Kidney capillary endothelial cell (primary cell): ENCODE measurements at regions not wholly inside any gene's neighbourhood (a gene's known extent, or its start where the extent isn't known, plus 50 kb on each side); places are given as distances from the start of the nearest gene placed in this dataset.

Source experiments
- DNase-seq: peaks from one replicate; pipeline ENCODE4 v3.0.0-alpha.2; 2018; ENCODE audit warnings: low spot score

DNA sequence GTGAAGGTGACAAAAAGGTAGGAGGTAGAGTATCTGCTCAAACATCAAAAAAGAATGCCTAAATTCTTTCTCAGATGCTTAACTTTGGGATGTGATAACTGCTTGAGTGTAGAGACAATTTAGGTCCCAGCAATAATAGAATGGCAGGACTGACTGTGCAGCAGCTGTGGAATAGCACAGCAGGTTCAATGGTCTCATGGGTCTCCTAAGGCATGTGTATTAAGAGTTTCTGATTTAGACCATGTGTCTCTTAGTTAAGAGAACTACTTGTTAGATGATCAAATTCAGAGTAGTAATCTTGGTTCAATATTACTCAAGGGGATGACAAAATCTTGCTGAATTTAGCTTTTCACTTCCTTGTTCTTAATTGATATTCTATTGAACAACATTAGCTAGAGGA is 72.0 kb downstream of the ALX1 start:
- DNase-seq: no peak

- no peak for DNase-seq
Observed at GRCh38 chr12:85356596-85357385, 76.8 kb downstream of the ALX1 start.

DNA sequence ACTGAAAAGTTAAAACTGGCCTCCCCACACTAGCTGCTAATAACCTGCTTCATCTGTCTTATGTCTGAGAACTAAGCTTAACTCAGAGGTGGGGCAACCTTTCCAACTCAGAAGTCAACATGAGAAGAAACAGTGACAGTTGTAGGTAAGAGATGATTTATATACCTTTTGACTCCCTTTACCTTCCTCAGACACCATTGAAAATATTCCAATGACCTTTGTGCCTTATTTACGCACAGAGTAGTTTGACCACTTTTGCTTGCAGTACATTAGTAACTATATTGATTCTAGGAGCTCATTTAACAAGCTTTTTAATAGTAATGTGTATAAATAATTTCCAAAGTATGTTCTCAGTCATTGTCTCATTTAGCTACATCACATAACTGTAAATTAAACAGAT is 77.6 kb downstream of the ALX1 start:
- no peak for DNase-seq

- no peak for DNase-seq
Observed at GRCh38 chr12:85358715-85359114, 78.7 kb downstream of the ALX1 start.

DNA sequence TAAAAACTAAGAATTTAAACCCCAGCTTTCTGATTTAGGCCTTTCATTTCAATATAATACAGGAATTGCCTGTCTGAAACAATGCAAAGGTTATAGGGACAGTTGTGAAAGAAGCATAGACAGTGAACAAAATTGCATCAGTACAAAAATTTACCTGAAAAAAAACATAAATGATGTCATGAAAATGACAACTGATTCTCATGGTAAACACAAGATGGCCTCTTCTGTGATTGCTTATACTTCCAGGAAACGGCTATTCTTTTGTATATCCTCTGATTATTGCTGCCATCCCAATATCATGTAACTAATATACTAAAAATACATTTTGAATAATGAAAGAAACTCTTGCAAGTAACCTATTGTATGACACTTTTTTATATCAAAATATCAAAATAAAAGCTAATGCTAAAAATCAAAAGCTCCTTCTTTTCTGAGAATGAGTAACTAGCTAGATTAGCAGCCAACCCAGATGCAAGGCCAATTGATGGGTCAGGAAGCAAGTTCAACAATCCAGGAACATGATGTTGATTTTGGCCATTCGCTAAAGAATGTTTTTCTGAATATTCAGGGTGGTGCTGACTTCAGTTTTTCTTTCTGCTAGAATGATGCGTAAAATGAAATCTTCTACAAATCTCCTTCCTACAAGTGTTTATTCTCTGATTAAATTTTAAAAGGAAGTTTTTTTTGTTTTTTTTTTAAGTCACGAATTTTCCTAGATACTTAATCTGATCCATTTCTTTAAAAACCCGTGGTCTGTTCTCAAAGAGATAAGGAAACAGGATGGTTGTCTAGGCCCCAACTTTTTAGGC is 83.6 kb downstream of the ALX1 start:
- no peak for DNase-seq

DNA sequence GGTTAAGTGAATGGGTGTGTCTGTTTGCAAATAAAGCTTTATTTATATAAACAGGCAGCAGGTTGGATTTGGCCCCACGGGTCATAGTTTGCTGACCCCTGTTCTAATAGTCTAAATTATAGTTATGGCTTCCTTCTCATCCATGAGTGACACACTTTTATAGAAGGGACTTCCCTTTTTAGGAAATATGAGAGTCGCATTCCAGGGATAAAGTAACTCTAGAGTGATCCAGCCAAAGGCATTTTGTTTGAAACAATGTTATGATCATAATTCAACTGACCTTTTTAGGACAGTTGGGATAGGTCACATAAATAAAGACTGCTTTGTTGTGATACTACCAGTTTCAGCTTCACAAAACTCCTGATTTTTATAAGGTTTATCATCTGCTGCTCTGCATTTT is 87.9 kb downstream of the ALX1 start:
- DNase-seq: no peak

- DNase-seq: no peak
Observed at GRCh38 chr12:85369365-85370154, 89.5 kb downstream of the ALX1 start.

- DNase-seq: no peak
Observed at GRCh38 chr12:85373045-85373444, 93.0 kb downstream of the ALX1 start.

GRCh38 chr12:85374981-85375380 is 95.0 kb downstream of the ALX1 start:
- DNase-seq: no peak

DNA sequence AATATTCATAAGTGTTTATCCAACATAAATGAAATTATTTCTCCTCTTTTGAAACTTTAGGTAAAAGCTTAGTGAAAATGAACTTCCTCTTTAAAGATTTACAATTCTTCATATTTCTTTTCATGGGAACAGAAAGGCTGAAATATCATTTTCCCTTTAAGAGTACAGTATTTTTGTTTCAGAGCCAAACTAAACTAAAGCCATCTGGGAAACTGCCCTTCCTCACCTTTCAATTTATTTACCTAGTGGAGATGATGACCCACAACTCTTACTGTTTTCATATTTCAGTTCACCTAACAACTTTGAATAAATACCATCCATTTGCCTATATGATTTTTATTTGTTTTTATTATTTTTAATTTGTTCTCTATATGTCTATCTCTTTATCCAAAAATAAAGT is 105.4 kb downstream of the ALX1 start:
- DNase-seq: no peak

DNA sequence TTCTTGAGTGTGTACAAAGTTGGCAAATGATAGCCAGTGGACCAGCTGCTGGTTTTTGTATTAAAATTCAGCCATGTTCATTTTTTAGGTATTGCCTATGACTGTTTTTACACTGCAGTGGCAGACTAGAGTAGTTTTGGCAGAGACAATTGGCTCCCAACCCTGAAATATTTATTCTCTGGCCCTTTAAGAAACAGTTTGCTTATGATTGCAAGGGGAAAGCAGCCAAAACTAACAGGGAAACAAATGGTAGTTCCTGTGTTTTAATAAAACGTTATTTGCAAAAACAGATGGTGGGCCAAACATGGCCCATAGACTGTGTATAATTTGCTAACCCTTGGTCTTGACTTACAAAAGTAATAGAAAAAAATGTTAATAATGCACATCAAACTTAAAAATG is 110.2 kb downstream of the ALX1 start:
- DNase-seq: no peak

DNA sequence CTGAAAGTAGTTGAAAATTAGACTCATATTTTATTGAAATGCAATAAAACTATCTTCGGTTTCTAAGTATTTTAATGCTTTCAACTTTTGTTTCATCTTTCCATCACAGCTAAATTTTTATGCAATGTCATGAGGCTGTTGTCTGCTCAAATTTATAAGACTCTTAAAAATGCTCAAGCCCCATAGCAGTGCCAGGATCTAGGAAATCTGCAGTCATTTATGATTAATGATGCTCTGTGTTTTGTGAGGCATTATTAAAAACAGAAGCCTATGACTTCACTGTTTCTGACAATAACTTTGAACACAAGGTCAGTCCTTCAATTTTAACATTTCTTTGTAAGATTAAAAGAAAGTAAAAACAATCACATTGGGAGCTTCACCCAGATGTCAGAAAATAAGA is 112.5 kb downstream of the ALX1 start:
- no peak for DNase-seq

DNA sequence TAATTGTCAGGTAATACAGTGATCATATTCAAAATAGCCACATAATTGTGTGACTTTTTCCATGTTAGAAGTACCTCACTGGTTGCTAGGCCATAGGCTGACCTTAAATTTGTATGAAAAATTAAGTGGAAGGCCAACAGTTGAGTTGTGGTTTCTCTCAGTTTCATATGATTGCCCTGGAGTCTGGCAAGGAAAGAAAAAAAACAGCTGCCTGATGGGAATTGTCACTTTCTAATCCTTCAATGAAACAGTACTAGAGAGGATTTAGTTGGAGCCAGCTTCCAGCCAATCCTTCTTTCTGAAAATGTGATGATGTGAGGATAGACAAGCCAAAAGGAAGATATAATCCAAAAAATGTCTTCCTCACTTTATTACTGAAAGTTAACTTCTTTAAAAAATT is 113.6 kb downstream of the ALX1 start:
- DNase-seq: no peak

GRCh38 chr12:85394065-85394464 is 114.0 kb downstream of the ALX1 start:
- no peak for DNase-seq

GRCh38 chr12:85394809-85395208 is 114.8 kb downstream of the ALX1 start:
- no peak for DNase-seq

DNA sequence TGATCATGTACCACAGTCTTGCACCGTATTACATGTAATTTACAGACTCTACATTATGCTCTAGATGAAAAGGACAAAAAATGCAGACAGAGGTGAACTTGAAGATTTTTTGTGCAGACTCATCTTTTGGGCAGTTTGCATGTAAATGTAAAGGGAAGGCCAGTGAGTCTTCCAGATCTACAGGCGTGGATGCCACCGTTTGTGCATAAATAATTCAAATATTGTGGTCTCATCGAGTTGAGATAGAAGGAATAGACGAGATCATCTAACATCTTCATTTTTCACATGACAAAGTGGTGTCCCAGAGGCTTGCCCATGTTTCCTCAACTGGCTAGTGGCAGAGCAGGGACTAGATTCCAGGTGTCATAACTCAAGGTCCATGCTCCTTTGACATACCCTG is 125.2 kb downstream of the ALX1 start:
- no peak for DNase-seq

GRCh38 chr12:85405781-85406522 is 125.9 kb downstream of the ALX1 start:
- DNase-seq: no peak

DNA sequence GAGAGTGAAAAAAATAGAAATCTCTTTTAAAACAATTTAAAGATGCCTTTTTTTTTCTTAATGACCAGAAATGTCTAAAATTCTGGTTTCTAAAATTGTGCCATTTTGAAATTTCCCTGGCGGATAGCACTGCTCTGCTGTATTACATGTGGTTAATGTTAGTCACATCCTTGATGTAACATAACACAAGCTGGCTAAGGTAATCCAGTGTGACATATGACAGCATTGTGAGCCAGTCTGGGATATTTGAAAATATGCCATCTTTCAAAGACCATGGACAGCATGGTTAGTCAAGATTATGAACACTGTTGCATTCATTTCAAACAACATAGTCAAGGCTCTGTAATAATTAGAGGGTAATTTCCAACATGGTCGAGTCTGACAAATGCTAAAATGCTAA is 133.2 kb downstream of the ALX1 start:
- no peak for DNase-seq

GRCh38 chr12:85422762-85423161 is 142.7 kb downstream of the ALX1 start:
- DNase-seq: no peak

GRCh38 chr12:85423947-85424346 is 143.9 kb downstream of the ALX1 start:
- no peak for DNase-seq

- DNase-seq: no peak
Observed at GRCh38 chr12:85424581-85425348, 144.7 kb downstream of the ALX1 start.

- DNase-seq: no peak
Observed at GRCh38 chr12:85425349-85425612, 145.3 kb downstream of the ALX1 start.
